GM12865 (cell line): ENCODE measurements at regions not wholly inside any gene's neighbourhood (a gene's known extent, or its start where the extent isn't known, plus 50 kb on each side); places are given as distances from the start of the nearest gene placed in this dataset.

Experiments used
- DNase-seq: peaks from one replicate; pipeline ENCODE4 v3.0.0; 2010; ENCODE audit warnings: low read depth
- H3K4me3 ChIP-seq: 2 replicates; pipeline ENCODE4 v1.5.1; 2011; ENCODE audit warnings: mild to moderate bottlenecking, low read depth, low read length, control low read depth
- CTCF ChIP-seq: IDR thresholded peaks from 2 replicates; pipeline ENCODE4 v1.5.1; 2011; ENCODE audit warnings: low read length, control low read depth, low read depth, inconsistent platforms; ENCODE audit not compliant: insufficient read depth; ENCODE audit errors: missing control alignments

DNA sequence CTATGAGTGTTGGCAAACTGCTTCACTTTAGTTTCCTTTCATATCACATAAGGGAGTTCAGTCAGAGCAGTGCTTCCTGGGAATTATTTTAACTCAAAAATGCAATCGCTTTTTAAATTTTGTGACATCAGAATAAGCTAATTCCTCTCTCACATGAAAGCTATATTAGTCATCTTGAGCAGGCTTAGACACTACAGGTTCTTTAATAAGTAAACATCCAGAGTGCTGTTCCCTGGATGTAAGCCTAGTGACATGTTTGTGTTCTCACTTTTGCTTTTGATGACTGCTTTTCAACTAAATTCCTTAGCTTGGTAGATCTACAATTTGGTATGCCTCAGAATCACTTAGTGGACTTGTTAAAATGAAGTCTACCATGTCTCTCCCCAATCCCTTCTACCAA lies 252.7 kb upstream of the POU3F2 start:
- no peak for TF ChIP-seq CTCF
- DNase-seq: no peak

GRCh38 chr6:98583506-98583905 lies 250.9 kb upstream of the POU3F2 start:
- DNase-seq: no peak

More for the DNA sequence above, 252.7 kb upstream of the POU3F2 start:
- no peak overlapping the region for H3K4me3 ChIP-seq

GRCh38 chr6:98586163-98586562 lies 248.2 kb upstream of the POU3F2 start:
- DNase-seq: no peak
- no peak for TF ChIP-seq CTCF
- no peak overlapping the region for H3K4me3 ChIP-seq

More at GRCh38 chr6:98583506-98583905, 250.9 kb upstream of the POU3F2 start:
- H3K4me3 ChIP-seq: no peak overlapping the region
- TF ChIP-seq CTCF: no peak

- H3K4me3 ChIP-seq: no peak overlapping the region
- no peak for TF ChIP-seq CTCF
- DNase-seq: no peak
Measured at GRCh38 chr6:98587555-98587954, 246.8 kb upstream of the POU3F2 start.

- TF ChIP-seq CTCF: no peak
- no peak for DNase-seq
- H3K4me3 ChIP-seq: no peak overlapping the region
Measured at GRCh38 chr6:98589536-98589935, 244.8 kb upstream of the POU3F2 start.

DNA sequence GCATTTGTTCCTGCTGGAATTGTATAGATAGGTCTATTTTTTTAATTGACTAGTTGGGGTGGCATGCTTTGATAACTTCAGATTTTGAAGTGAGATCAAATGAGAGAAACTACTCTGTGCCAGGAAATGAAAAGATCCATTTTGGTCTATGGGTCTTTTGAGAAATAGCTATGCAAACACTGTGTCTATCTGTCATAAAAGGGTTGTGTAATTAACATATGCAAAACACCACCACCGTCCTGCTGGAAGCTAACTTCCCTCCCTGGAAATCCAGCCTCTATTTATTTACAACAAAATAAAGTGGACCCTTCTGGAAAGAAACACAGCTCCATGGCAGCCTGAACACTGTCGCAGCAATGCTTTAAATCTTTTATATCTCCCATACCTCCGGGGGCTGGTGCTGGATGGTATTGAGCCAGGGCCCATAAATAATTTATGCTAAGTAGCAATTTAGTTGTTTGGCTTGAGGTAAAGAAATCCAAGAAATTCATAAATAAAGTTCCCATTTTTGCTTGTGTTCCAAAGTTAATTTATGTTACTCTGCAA lies 244.2 kb upstream of the POU3F2 start:
- no peak for DNase-seq
- TF ChIP-seq CTCF: no peak
- H3K4me3 ChIP-seq: no peak overlapping the region

- TF ChIP-seq CTCF: no peak
- no peak overlapping the region for H3K4me3 ChIP-seq
- no peak for DNase-seq
Measured at GRCh38 chr6:98590997-98591396, 243.4 kb upstream of the POU3F2 start.
